ENCODE measurements at regions not wholly inside any gene's neighbourhood (a gene's known extent, or its start where the extent isn't known, plus 50 kb on each side); places are given as distances from the start of the nearest gene placed in this dataset.

- TF ChIP-seq, protein P1, sequence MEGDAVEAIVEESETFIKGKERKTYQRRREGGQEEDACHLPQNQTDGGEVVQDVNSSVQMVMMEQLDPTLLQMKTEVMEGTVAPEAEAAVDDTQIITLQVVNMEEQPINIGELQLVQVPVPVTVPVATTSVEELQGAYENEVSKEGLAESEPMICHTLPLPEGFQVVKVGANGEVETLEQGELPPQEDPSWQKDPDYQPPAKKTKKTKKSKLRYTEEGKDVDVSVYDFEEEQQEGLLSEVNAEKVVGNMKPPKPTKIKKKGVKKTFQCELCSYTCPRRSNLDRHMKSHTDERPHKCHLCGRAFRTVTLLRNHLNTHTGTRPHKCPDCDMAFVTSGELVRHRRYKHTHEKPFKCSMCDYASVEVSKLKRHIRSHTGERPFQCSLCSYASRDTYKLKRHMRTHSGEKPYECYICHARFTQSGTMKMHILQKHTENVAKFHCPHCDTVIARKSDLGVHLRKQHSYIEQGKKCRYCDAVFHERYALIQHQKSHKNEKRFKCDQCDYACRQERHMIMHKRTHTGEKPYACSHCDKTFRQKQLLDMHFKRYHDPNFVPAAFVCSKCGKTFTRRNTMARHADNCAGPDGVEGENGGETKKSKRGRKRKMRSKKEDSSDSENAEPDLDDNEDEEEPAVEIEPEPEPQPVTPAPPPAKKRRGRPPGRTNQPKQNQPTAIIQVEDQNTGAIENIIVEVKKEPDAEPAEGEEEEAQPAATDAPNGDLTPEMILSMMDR (conservative IDR thresholded peaks at IDR 0.05; ENCODE audit: low read depth, low read length), result no peak
- no peak for TF ChIP-seq CEBPB (IDR thresholded peaks at IDR 0.05; ENCODE audit: low read depth, low read length)
- no peak for TF ChIP-seq POLR2A (IDR thresholded peaks at IDR 0.05; ENCODE audit: low read depth, low read length)
- no peak for TF ChIP-seq MXI1 (IDR thresholded peaks at IDR 0.05; ENCODE audit: borderline replicate concordance, low read depth, low read length)
- TF ChIP-seq, protein P2, sequence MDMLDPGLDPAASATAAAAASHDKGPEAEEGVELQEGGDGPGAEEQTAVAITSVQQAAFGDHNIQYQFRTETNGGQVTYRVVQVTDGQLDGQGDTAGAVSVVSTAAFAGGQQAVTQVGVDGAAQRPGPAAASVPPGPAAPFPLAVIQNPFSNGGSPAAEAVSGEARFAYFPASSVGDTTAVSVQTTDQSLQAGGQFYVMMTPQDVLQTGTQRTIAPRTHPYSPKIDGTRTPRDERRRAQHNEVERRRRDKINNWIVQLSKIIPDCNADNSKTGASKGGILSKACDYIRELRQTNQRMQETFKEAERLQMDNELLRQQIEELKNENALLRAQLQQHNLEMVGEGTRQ (IDR thresholded peaks at IDR 0.05; ENCODE audit: low read depth, low read length), result no peak
- TF ChIP-seq RAD21 (IDR thresholded peaks at IDR 0.05; ENCODE audit: low read length), result no peak
- no peak for TF ChIP-seq MAZ (IDR thresholded peaks at IDR 0.05; ENCODE audit: borderline replicate concordance, low read depth, low read length)
- no peak for TF ChIP-seq RCOR1 (IDR thresholded peaks at IDR 0.05; ENCODE audit: insufficient replicate concordance, low read length)
Observed at GRCh38 chr11:113552271-113552670, 77.1 kb upstream of the DRD2 start.

Data from IMR-90 (cell line).